Cardiac fibroblast (primary cell): ENCODE measurements at regions not wholly inside any gene's neighbourhood (a gene's known extent, or its start where the extent isn't known, plus 50 kb on each side); places are given as distances from the start of the nearest gene placed in this dataset.

ENCODE experiments used
- DNase-seq, 2 donors: peaks; one replicate each; pipeline versions ENCODE4 v3.0.0 to v3.0.0-alpha.2; 2010; ENCODE audit warnings: low read depth in 2 of 2
- H3K4me3 ChIP-seq, 2 donors: replicated peaks in 1 of 2; 1 replicate in 1 of 2; 2 replicates in 1 of 2; pipeline ENCODE4 v1.5.1; 2011; ENCODE audit warnings: low read depth in 2 of 2, low read length in 2 of 2, mild to moderate bottlenecking in 2 of 2, moderate library complexity in 1 of 2
- CTCF ChIP-seq: IDR thresholded peaks from one replicate; pipeline ENCODE4 v1.5.1; 2011; ENCODE audit warnings: low read depth, mild to moderate bottlenecking, low read length, inconsistent platforms

- TF ChIP-seq CTCF: no peak
- DNase-seq: no peak
- H3K4me3 ChIP-seq: no peak overlapping the region
Observed at GRCh38 chr11:119873761-119874421, 144.9 kb upstream of the NECTIN1 start.

GRCh38 chr11:119872611-119873310 is 143.8 kb upstream of the NECTIN1 start:
- no peak for DNase-seq
- TF ChIP-seq CTCF: no peak
- H3K4me3 ChIP-seq: no peak overlapping the region

GRCh38 chr11:119865661-119866156 is 136.7 kb upstream of the NECTIN1 start:
- TF ChIP-seq CTCF: no peak
- peak in 1 of 2 donors; percentile 0 for DNase-seq

DNA sequence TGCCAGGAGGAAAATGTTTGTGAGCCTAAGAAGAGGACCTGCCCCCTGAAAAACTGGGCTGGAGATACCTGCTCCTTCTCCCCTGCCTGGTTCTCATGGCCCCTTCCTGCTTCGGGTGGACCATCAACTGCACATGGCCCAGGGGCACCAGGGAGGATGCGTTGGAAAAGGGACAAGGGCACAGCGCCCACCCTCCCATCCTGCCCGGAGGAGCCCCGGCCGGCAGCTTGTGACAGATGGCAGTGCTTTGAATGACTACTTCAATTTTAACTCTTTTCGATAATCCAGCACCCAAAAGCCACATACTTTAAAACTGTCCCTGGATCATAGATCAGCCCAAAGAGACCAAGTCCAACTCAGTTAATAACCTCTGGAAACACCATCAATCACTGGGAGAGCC is 135.8 kb upstream of the NECTIN1 start:
- no peak for TF ChIP-seq CTCF
- DNase-seq: no peak
- H3K4me3 ChIP-seq: no peak overlapping the region

More at GRCh38 chr11:119865661-119866156, 136.7 kb upstream of the NECTIN1 start:
- no peak overlapping the region for H3K4me3 ChIP-seq

DNA sequence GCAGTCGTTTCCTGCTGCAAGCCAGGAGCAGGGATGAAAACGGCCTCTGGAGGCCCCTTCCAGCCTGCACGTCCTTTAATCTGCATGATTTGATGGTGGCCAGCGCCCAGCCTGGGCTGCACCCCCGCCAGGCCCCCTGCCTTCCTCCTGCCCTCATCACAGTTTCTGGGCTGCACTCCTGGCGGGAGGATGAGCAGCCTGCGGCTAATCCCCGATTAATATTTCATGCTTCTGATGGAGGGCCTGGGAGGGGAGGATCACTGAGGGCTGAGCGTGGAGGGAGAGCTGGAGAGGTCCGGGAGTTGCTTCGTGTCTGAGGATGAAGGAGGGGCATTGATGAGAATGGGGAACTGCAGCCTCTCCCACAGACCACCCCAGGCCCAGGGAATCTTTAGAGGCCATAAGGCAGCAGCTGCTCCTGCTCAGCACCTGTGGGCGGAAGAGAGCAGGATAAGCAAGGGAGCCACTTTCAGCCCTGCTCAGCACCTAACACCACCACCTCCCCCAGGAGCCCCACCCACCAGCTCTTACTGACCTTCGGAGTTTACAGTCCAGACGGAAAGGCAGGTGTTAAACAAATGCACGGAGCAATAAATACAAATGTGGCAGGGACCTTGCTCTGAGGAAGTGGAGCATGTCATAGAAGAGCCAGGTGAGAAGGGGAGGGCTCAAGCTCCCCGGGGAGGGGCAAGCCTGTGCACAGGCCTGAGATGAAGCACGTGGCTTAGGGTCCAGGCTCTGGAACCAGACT is 135.0 kb upstream of the NECTIN1 start:
- no peak for DNase-seq
- TF ChIP-seq CTCF: no peak
- H3K4me3 ChIP-seq: no peak overlapping the region

DNA sequence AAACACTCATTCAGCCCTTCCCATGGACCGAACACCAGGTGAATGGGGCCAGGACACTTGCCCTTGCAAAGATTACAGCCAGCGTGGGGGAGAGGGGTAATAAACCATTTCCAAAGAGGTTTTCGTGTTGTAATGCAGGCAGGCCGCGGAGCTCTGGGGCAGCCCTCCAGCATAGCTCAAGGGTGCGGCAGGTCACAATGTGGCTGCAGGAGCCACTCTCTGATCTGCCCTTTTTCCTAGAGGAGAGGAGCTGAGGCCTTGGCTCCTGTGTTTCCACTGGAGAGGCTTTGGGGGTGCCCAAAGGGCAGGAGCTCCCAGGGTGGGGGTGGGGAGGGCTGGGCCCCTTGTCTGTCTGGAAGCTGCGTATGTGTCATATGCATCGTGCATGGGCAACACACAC is 134.2 kb upstream of the NECTIN1 start:
- no peak for TF ChIP-seq CTCF

More for the DNA sequence above, 134.2 kb upstream of the NECTIN1 start:
- no peak overlapping the region for H3K4me3 ChIP-seq
- DNase-seq: no peak
